ENCODE measurements at regions not wholly inside any gene's neighbourhood (a gene's known extent, or its start where the extent isn't known, plus 50 kb on each side); places are given as distances from the start of the nearest gene placed in this dataset.

DNA sequence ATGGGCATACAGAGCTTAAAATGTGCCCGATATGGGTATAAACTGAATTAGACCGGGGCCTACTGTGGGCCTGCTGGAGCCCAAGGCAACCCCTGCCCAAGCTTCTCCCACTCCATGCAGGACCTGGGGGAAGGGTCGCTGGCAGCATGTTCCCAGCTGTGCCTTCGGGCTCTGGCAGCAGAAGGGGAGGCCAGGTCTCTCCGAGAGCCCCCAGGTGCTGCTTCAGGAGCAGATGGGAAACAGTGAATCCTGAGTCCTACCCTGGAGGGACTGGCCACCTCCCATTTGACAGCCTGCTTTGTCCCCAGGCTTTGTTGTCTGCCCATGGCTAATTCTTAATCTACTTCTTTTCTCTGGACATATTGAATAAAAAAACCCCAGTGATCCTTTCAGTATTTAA, 315.6 kb upstream of the B3GAT1 start:
- Histone ChIP-seq H3K36me3 (no peaks in the 10 kb centered on the region), H3K4me3 (no peak overlapping the region), H3K9me3 (no peaks in the 10 kb centered on the region), H3K27ac (no peak overlapping the region), H3K4me1 (no peaks in the 10 kb centered on the region), H3K27me3 (no peaks in the 10 kb centered on the region)
- DNase-seq: no peak
- ATAC-seq: no peak
- TF ChIP-seq, protein P1, sequence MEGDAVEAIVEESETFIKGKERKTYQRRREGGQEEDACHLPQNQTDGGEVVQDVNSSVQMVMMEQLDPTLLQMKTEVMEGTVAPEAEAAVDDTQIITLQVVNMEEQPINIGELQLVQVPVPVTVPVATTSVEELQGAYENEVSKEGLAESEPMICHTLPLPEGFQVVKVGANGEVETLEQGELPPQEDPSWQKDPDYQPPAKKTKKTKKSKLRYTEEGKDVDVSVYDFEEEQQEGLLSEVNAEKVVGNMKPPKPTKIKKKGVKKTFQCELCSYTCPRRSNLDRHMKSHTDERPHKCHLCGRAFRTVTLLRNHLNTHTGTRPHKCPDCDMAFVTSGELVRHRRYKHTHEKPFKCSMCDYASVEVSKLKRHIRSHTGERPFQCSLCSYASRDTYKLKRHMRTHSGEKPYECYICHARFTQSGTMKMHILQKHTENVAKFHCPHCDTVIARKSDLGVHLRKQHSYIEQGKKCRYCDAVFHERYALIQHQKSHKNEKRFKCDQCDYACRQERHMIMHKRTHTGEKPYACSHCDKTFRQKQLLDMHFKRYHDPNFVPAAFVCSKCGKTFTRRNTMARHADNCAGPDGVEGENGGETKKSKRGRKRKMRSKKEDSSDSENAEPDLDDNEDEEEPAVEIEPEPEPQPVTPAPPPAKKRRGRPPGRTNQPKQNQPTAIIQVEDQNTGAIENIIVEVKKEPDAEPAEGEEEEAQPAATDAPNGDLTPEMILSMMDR (IDR thresholded peaks at IDR 0.05 in 4 of 5, conservative IDR thresholded peaks at IDR 0.05 in 1 of 5): no peak
- no peak for TF ChIP-seq POLR2A (IDR thresholded peaks at IDR 0.05)
- in situ Hi-C loops (cut with MboI; ENCODE audit: low sequenced_read_pairs in 4 of 4): no loop called here
- intact Hi-C loops (cut with DNase I; ENCODE audit: low total_unique reads): no loop called here

DNA sequence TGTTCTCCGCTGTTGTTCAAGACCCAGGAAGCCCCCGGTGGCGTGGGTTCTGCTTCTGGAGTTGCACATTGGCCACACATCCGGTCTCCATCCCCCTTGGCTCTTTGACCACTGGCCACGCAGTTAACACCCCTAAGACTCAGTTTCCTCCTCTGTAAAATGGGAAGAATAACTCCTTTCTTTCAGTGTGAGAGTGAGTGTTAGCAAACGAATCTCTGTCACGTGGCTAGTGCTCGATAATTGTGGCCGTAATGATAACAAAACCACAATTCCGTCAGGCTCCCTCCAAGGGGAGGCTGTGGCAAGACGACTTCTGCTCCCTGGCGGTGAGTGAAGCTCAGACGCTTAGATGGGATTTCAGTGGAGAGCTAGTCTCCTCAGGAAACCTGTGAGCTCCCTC, 315.2 kb upstream of the B3GAT1 start:
- intact Hi-C loops (cut with DNase I; ENCODE audit: low total_unique reads) (no loop called here), in situ Hi-C loops (cut with MboI; ENCODE audit: low sequenced_read_pairs in 4 of 4) (no loop called here)
- H3K27me3 ChIP-seq: no peaks in the 10 kb centered on the region

DNA sequence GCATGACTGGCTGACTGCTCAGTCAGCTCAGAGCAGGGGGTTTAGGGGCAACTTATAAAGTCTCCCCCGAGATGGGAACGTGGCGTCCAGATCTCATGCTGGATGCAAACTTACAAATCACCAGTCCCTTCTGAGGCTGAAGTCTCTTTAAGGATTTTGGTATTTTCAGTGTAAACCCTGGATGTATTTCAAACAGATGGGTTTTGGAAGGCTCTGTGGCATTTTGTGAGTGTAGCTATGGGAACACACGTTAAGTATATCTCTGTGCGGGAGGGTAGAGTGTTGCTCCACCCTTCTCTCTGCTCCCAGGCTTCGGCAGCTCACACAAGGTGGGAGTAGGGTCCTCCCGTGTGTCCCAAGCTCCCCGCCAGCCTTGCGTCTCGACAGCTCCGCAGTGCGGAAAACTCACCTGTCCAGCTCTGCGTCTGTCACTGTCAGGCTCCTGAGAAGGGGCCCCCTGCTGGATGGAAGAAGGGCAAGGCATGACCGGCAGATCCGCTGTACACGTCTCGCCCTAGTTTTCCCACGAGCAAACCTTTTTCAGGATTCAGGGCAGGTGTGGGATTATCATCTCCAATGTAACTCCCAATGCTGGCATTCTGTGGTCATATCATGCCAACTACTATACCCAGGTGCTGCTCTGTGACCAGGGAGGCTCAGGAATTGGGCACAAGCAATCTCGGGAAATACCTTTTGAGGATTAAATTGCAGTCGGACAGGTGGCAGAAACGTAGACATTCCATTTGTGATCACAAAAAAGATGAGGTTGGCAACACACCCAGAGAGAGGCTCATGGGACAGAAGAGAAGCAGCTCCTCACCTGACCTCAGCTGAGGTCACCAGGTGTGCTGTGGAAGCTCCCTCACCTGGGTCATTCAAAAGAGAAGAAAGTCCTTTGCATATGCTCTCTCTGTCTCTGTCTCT, 313.9 kb upstream of the B3GAT1 start:
- intact Hi-C loops (cut with DNase I; ENCODE audit: low total_unique reads) (no loop called here), in situ Hi-C loops (cut with MboI; ENCODE audit: low sequenced_read_pairs in 4 of 4) (no loop called here)
- no peaks in the 10 kb centered on the region for H3K27me3 ChIP-seq
- TF ChIP-seq POLR2A (IDR thresholded peaks at IDR 0.05): no peak
- TF ChIP-seq, protein P1 (IDR thresholded peaks at IDR 0.05 in 4 of 5, conservative IDR thresholded peaks at IDR 0.05 in 1 of 5): no peak
- no peak overlapping the region for H3K4me3 ChIP-seq
- H3K9me3 ChIP-seq: no peaks in the 10 kb centered on the region
- ATAC-seq (no peak), DNase-seq (no peak)
- H3K4me1 ChIP-seq: no peaks in the 10 kb centered on the region
- no peaks in the 10 kb centered on the region for H3K36me3 ChIP-seq
- H3K27ac ChIP-seq: no peak overlapping the region

More for the DNA sequence above, 315.2 kb upstream of the B3GAT1 start:
- no peaks in the 10 kb centered on the region for H3K4me1 ChIP-seq
- ATAC-seq: no peak
- H3K9me3 ChIP-seq: no peaks in the 10 kb centered on the region
- no peak for DNase-seq
- no peaks in the 10 kb centered on the region for H3K36me3 ChIP-seq
- H3K4me3 ChIP-seq: no peak overlapping the region
- H3K27ac ChIP-seq: no peak overlapping the region
- TF ChIP-seq, protein P1 (IDR thresholded peaks at IDR 0.05 in 4 of 5, conservative IDR thresholded peaks at IDR 0.05 in 1 of 5): no peak
- no peak for TF ChIP-seq POLR2A (IDR thresholded peaks at IDR 0.05)

DNA sequence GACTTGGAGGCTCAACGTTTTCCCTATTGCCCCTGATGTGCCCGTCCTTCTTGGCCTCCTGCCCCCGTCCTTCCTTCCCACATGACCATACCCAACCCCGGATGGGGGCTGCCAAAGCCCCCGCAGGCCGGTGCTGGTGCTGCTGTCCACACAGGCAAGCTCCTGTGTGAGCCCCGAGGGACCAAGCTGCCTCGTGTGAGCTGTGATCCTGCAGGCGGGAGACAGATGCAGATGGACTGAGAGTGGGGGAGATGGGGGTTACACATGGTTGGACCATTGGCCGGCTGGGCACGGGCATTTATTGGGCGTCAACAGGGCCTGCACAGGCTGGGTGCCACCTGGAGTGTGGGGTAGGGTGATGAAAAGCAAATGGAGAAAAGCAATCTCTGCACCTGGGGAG, 313.2 kb upstream of the B3GAT1 start:
- Histone ChIP-seq H3K27me3 (no peaks in the 10 kb centered on the region), H3K4me1 (no peaks in the 10 kb centered on the region), H3K36me3 (no peaks in the 10 kb centered on the region), H3K9me3 (no peaks in the 10 kb centered on the region), H3K27ac (no peak overlapping the region), H3K4me3 (no peak overlapping the region)
- no peak for DNase-seq
- TF ChIP-seq POLR2A (IDR thresholded peaks at IDR 0.05): no peak
- TF ChIP-seq, protein P1 (IDR thresholded peaks at IDR 0.05 in 4 of 5, conservative IDR thresholded peaks at IDR 0.05 in 1 of 5): no peak
- intact Hi-C loops (cut with DNase I; ENCODE audit: low total_unique reads) (no loop called here), in situ Hi-C loops (cut with MboI; ENCODE audit: low sequenced_read_pairs in 4 of 4) (no loop called here)
- ATAC-seq: no peak
